CD8-positive, alpha-beta memory T cell (primary cell): ENCODE measurements at regions not wholly inside any gene's neighbourhood (a gene's known extent, or its start where the extent isn't known, plus 50 kb on each side); places are given as distances from the start of the nearest gene placed in this dataset.
A peak's percentile ranks its signal among the peaks of the same experiment; 100 is the strongest.

Experiments used
- CTCF ChIA-PET: fragments of 350-600 bp; sonication (Branson Sonifier 250); formaldehyde crosslinking; loops from one replicate; lab custom pipeline; 2021; ENCODE audit warnings: antibody characterized with exemption; lab: Charles Lee
- POLR2A ChIA-PET: fragments of 350-600 bp; sonication (Branson Sonifier 250); formaldehyde crosslinking; loops from one replicate; lab custom pipeline; 2021; ENCODE audit warnings: antibody characterized with exemption; lab: Charles Lee
- DNase-seq, 5 donors: peaks; one replicate each; pipeline versions ENCODE4 v3.0.0 to v3.0.0-alpha.2; 2020 to 2022; ENCODE audit warnings: mixed read lengths in 1 of 5
- H3K27ac ChIP-seq: one replicate; pipeline ENCODE4 v1.7.0; 2013; ENCODE audit warnings: low read depth, mild to moderate bottlenecking, low read length, moderate library complexity
- H3K27me3 ChIP-seq: 2 replicates; pipeline ENCODE4 v1.7.0; 2013; ENCODE audit warnings: low read length, mild to moderate bottlenecking; ENCODE audit not compliant: insufficient read depth, poor library complexity, severe bottlenecking
- H3K36me3 ChIP-seq: 2 replicates; pipeline ENCODE4 v1.7.0; 2013; ENCODE audit warnings: mild to moderate bottlenecking, low read length, moderate library complexity; ENCODE audit not compliant: insufficient read depth
- H3K4me1 ChIP-seq: 2 replicates; pipeline ENCODE4 v1.7.0; 2013; ENCODE audit warnings: mild to moderate bottlenecking, low read length, moderate library complexity; ENCODE audit not compliant: insufficient read depth
- H3K4me3 ChIP-seq: 2 replicates; pipeline ENCODE4 v1.7.0; 2013; ENCODE audit warnings: mild to moderate bottlenecking, low read length
- H3K9me3 ChIP-seq: 2 replicates; pipeline ENCODE4 v1.7.0; 2013; ENCODE audit warnings: mild to moderate bottlenecking, low read length
- H3K27ac Mint-ChIP-seq, 8 donors: one replicate each; pipeline ENCODE4 v1.8.0; 2020 to 2021; ENCODE audit warnings: mixed read lengths in 8 of 8, mild to moderate bottlenecking in 6 of 8, inconsistent platforms in 3 of 8, moderate library complexity in 3 of 8
- H3K27me3 Mint-ChIP-seq, 2 donors: one replicate each; pipeline ENCODE4 v1.8.0; 2020 to 2021; ENCODE audit warnings: mixed read lengths in 2 of 2, mild to moderate bottlenecking in 1 of 2, moderate library complexity in 1 of 2
- H3K36me3 Mint-ChIP-seq, 3 donors: one replicate each; pipeline ENCODE4 v1.8.0; 2020 to 2021; ENCODE audit warnings: mixed read lengths in 3 of 3, inconsistent platforms in 1 of 3, mild to moderate bottlenecking in 1 of 3
- H3K4me1 Mint-ChIP-seq, 3 donors: one replicate each; pipeline ENCODE4 v1.8.0; 2020 to 2021; ENCODE audit warnings: mixed read lengths in 3 of 3, inconsistent platforms in 1 of 3, mild to moderate bottlenecking in 1 of 3
- H3K4me3 Mint-ChIP-seq, 7 donors: one replicate each; pipeline ENCODE4 v1.8.0; 2020 to 2021; ENCODE audit warnings: mixed read lengths in 7 of 7, mild to moderate bottlenecking in 6 of 7, moderate library complexity in 4 of 7, inconsistent platforms in 2 of 7
- H3K9me3 Mint-ChIP-seq, 5 donors: one replicate each; pipeline ENCODE4 v1.8.0; 2020 to 2022; ENCODE audit warnings: mixed read lengths in 5 of 5, mild to moderate bottlenecking in 3 of 5, moderate library complexity in 2 of 5, inconsistent platforms in 1 of 5

DNA sequence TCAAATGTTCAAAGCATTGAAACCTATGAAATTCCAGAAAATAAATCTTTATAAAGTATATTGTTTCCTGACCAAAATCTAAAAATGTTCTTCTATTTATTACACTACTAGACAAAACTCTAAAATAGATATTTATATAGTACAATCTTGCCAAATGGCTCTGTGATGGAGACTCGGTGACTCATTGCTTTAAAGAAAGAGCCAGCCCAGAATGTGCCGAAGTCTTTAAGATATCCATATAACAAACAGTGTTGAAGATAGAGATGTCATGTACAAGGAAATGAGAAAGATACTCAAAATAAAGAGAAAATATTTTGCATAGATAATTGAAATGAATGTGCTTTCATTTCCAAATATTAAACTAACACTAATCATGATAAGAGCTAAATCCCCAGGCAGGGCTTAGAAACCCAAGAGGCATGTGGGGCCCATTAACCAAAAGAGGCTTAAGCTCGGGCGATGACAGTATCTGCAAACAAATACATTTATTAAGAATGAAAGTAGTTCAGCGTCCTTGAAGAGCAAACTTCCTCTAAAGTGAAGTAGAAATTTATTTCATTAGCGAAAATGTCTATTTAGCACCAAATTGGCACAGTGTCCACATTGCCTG, 102.1 kb upstream of the FAM9B start:
- Histone ChIP-seq H3K9me3 (no peaks in the 10 kb centered on the region), H3K36me3 (no peaks in the 10 kb centered on the region), H3K4me3 (no peak overlapping the region), H3K27ac (no peak overlapping the region), H3K27me3 (no peaks in the 10 kb centered on the region), H3K4me1 (no peaks in the 10 kb centered on the region)
- H3K27me3 Mint-ChIP-seq, result peaks cover 0 to 4% of the 10 kb centered on the region in 2 donors
- DNase-seq, result no peak
- ChIA-PET POLR2A (no interaction called here), CTCF (no interaction called here)
- no peak overlapping the region for H3K27ac Mint-ChIP-seq
- no peaks in the 10 kb centered on the region for H3K4me1 Mint-ChIP-seq
- H3K9me3 Mint-ChIP-seq, result peaks cover 0 to 9% (median 6%) of the 10 kb centered on the region in 5 donors
- no peak overlapping the region for H3K4me3 Mint-ChIP-seq
- peaks cover 0 to 10% (median 0%) of the 10 kb centered on the region in 3 donors for H3K36me3 Mint-ChIP-seq

DNA sequence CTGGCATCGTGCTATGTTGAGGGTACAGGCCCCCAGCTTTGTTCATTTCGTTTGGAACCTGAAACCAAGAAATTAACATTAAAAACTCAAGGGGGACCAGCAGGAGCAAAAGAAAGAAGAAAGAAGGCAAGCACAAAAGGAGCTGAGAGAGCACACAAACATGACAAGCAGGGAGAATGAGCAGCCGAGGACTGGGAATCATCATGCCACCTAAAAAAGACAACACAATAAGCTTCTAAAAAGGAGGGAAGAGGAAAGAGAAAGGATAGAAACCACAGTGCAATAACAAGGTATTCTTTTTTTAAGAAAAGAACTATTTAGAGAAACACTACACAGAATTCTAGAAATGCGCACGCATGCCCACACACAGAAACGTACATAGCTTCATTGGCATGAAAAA, 103.2 kb upstream of the FAM9B start:
- Mint-ChIP-seq H3K27me3 (peaks cover 0 to 4% of the 10 kb centered on the region in 2 donors), H3K4me3 (no peak overlapping the region)

DNA sequence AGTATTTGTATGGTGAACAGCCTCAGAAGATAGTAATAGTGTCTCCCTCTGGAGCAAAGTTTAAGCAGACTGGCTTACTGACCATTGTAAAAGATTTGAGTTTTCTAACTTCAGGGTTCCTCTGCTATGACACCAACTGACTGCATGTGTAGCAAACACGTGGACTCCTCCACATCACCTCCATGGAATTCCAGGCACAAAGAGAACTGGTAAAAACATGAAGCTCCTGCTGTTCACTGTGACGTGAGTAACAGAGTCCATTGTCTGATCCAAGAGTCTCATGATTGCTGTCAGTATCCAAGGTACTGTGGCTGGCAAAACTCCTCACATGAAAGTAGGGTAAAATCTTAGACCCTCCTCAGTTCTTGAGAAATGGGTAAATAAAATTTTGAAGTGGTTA, 107.6 kb upstream of the FAM9B start:
- Histone ChIP-seq H3K27ac (no peak overlapping the region), H3K4me1 (no peaks in the 10 kb centered on the region), H3K36me3 (no peaks in the 10 kb centered on the region), H3K27me3 (no peaks in the 10 kb centered on the region), H3K9me3 (no peaks in the 10 kb centered on the region), H3K4me3 (no peak overlapping the region)
- ChIA-PET CTCF (no interaction called here), POLR2A (no interaction called here)
- no peak for DNase-seq
- H3K9me3 Mint-ChIP-seq, result peaks cover 0 to 4% (median 0%) of the 10 kb centered on the region in 5 donors
- no peaks in the 10 kb centered on the region for H3K4me1 Mint-ChIP-seq
- no peak overlapping the region for H3K27ac Mint-ChIP-seq
- H3K27me3 Mint-ChIP-seq, result peaks cover 0 to 13% of the 10 kb centered on the region in 2 donors
- H3K4me3 Mint-ChIP-seq, result no peak overlapping the region
- no peaks in the 10 kb centered on the region for H3K36me3 Mint-ChIP-seq

More for the DNA sequence above, 103.2 kb upstream of the FAM9B start:
- POLR2A ChIA-PET, result no interaction called here
- Mint-ChIP-seq H3K4me1 (no peaks in the 10 kb centered on the region), H3K27ac (no peak overlapping the region), H3K9me3 (peaks cover 0 to 7% (median 4%) of the 10 kb centered on the region in 5 donors), H3K36me3 (peaks cover 0 to 7% (median 0%) of the 10 kb centered on the region in 3 donors)
- no peak for DNase-seq
- H3K36me3 ChIP-seq, result no peaks in the 10 kb centered on the region
- H3K27ac ChIP-seq, result no peak overlapping the region
- H3K4me1 ChIP-seq, result no peaks in the 10 kb centered on the region
- H3K9me3 ChIP-seq, result no peaks in the 10 kb centered on the region
- no peaks in the 10 kb centered on the region for H3K27me3 ChIP-seq
- CTCF ChIA-PET, result no interaction called here
- no peak overlapping the region for H3K4me3 ChIP-seq

DNA sequence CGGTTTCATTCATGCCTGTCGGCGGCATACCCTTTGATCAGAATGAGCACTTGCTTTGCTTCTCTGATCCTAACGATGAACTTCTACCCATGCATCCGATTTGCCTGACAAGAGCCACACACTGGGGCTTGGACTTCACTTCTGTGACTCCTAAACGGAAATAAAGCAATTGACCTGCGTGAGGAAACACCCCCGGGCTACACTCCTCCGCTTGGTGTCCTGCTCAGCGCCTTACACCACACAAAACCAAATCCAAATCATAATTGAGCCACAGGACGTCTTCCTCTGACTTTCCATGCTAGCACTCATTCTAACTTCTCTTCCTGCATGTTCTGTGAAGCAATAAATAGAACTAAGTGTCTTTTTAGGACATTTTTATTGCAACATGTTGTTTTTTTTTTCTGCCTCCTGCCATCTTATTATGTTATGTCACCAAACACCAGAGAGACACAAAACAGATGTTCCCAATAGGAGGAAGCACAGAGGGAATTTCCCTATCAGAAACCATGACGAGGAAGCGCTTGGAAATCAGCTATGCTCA, 110.8 kb upstream of the FAM9B start:
- Histone ChIP-seq H3K9me3 (no peaks in the 10 kb centered on the region), H3K27ac (no peak overlapping the region), H3K27me3 (no peaks in the 10 kb centered on the region), H3K4me3 (no peak overlapping the region), H3K36me3 (no peaks in the 10 kb centered on the region), H3K4me1 (no peaks in the 10 kb centered on the region)
- no peak overlapping the region for H3K4me3 Mint-ChIP-seq
- H3K36me3 Mint-ChIP-seq, result no peaks in the 10 kb centered on the region
- H3K9me3 Mint-ChIP-seq, result no peaks in the 10 kb centered on the region
- H3K27ac Mint-ChIP-seq, result peak overlapping the region in 1 of 8 donors; percentile 6
- ChIA-PET POLR2A (no interaction called here), CTCF (no interaction called here)
- no peaks in the 10 kb centered on the region for H3K4me1 Mint-ChIP-seq
- H3K27me3 Mint-ChIP-seq, result peaks cover 0 to 14% of the 10 kb centered on the region in 2 donors
- DNase-seq, result no peak

DNA sequence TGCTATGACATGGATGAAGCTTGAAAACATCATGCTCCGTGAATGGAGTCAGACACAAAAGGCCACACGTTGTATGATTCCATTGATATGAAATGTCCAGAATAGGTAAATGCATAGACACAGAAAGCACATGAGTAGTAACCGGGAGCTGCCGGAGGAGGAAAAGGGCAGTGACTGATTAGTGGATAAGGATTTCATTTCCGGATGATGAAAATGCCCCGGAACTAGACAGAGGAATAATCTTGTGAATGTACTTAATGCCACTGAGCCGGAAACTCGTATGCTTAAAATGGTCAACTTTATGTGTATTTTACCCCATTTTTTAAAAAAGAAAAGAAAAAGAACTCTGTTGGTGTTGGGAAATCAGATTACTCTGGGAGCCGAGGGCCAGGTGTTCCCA, 112.7 kb upstream of the FAM9B start:
- Mint-ChIP-seq H3K36me3 (peaks cover 0 to 4% (median 0%) of the 10 kb centered on the region in 3 donors), H3K4me1 (no peaks in the 10 kb centered on the region)
- no peaks in the 10 kb centered on the region for H3K36me3 ChIP-seq

DNA sequence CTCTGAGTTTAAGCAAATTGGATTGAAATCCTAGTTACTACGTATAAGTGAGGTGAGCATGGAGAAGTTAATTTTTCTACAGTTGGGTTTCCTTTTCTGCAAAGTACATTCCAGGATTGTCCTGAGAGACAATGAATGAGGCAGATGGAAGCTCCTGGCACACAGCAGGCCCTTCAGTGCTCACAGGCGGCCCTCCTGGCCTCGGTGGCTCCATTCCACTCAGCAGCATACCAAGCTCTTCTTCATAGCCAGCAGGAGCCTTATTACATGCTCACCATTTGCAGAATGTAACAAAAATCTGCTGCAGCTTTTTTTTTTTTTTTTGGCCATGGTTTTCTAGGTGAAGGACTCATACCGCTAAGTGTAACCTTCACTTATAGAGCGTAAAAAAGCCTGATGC, 113.2 kb upstream of the FAM9B start:
- ChIA-PET CTCF (no interaction called here), POLR2A (no interaction called here)
- Mint-ChIP-seq H3K9me3 (peaks cover 0 to 5% (median 0%) of the 10 kb centered on the region in 5 donors), H3K36me3 (peaks cover 0 to 5% (median 2%) of the 10 kb centered on the region in 3 donors), H3K4me1 (no peaks in the 10 kb centered on the region), H3K27me3 (peaks cover 0 to 19% of the 10 kb centered on the region in 2 donors), H3K4me3 (no peak overlapping the region), H3K27ac (no peak overlapping the region)
- Histone ChIP-seq H3K4me3 (no peak overlapping the region), H3K4me1 (no peaks in the 10 kb centered on the region), H3K27me3 (no peaks in the 10 kb centered on the region), H3K27ac (no peak overlapping the region), H3K36me3 (no peaks in the 10 kb centered on the region), H3K9me3 (no peaks in the 10 kb centered on the region)
- DNase-seq, result no peak

More for the DNA sequence above, 112.7 kb upstream of the FAM9B start:
- Mint-ChIP-seq H3K27ac (no peak overlapping the region), H3K27me3 (peaks cover 0 to 17% of the 10 kb centered on the region in 2 donors), H3K4me3 (no peak overlapping the region), H3K9me3 (peaks cover 0 to 2% (median 0%) of the 10 kb centered on the region in 5 donors)
- no peaks in the 10 kb centered on the region for H3K9me3 ChIP-seq
- no peak for DNase-seq
- H3K4me3 ChIP-seq, result no peak overlapping the region
- ChIA-PET CTCF (no interaction called here), POLR2A (no interaction called here)
- no peaks in the 10 kb centered on the region for H3K4me1 ChIP-seq
- H3K27ac ChIP-seq, result no peak overlapping the region
- H3K27me3 ChIP-seq, result no peaks in the 10 kb centered on the region

DNA sequence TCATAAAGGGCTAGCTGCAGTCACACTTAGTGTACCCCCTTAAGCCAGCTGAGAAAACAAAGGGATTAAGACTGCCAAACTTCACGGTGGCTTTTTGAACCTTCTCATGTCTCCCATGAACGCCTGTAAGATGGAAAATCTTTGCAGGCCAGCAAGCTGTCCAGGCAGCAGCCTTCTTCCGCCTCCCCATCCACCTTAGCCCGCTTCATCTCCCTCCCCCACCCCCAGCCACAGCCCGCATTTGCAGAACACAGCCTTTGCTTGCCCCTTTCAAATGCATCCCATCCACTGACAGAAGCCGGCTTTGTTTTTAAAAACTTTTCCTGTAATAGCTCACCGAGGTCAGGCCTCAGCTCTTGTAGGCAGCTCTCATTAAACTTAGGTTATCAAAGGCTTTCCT, 113.8 kb upstream of the FAM9B start:
- Mint-ChIP-seq H3K36me3 (peaks cover 0 to 5% (median 2%) of the 10 kb centered on the region in 3 donors), H3K4me1 (no peaks in the 10 kb centered on the region), H3K27ac (no peak overlapping the region), H3K27me3 (peaks cover 0 to 21% of the 10 kb centered on the region in 2 donors), H3K4me3 (no peak overlapping the region), H3K9me3 (peaks cover 0 to 7% (median 0%) of the 10 kb centered on the region in 5 donors)
- CTCF ChIA-PET, result no interaction called here
- POLR2A ChIA-PET, result no interaction called here
- Histone ChIP-seq H3K4me1 (no peaks in the 10 kb centered on the region), H3K9me3 (no peaks in the 10 kb centered on the region), H3K4me3 (no peak overlapping the region), H3K27me3 (no peaks in the 10 kb centered on the region), H3K36me3 (no peaks in the 10 kb centered on the region), H3K27ac (no peak overlapping the region)
- DNase-seq, result no peak

DNA sequence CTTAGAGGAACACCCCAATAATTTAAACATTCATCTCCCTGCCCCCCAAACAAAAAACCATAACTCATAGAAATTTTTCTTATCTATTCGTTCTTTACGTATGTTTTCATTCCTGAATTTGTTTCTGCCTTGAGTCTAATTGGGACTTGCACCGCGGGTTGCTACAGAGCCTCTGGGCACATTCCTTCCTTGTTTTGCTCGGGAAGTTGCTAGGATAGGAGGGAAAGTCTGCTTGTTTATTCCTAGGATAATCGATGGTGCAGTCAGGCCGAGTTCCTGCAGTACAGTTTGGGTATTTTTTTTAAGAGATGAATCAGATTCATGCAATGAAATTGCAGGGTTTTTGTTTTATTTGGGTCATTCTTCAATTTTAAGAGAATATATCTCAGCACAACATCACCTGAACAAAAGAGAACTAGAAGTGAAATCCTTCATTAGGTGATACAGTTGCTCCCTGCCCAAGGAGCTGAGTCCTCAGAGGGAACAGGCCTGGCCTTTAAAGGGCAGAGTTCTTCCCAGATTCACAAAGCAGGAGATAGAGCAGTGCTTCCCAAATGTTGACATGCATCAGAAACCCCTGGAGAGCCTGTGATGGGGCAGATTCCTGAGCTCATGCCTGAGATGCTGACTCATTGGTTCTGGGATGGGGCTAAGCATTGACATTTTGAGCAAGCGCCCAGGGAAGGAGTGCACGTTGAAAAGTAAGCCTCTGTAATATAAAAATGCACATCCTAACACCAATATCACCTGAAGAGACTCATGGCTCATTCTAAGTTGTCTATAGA, 114.9 kb upstream of the FAM9B start:
- H3K9me3 ChIP-seq, result no peaks in the 10 kb centered on the region
- no peaks in the 10 kb centered on the region for H3K4me1 ChIP-seq
- peaks cover 0 to 5% (median 2%) of the 10 kb centered on the region in 3 donors for H3K36me3 Mint-ChIP-seq
- no peak overlapping the region for H3K4me3 Mint-ChIP-seq
- H3K27ac Mint-ChIP-seq, result no peak overlapping the region
- CTCF ChIA-PET, result no interaction called here
- H3K36me3 ChIP-seq, result no peaks in the 10 kb centered on the region
- peaks cover 0 to 22% of the 10 kb centered on the region in 2 donors for H3K27me3 Mint-ChIP-seq
- no peak overlapping the region for H3K4me3 ChIP-seq
- peaks cover 0 to 7% (median 0%) of the 10 kb centered on the region in 5 donors for H3K9me3 Mint-ChIP-seq
- POLR2A ChIA-PET, result no interaction called here
- H3K4me1 Mint-ChIP-seq, result peaks cover 0 to 9% (median 5%) of the 10 kb centered on the region in 3 donors
- no peaks in the 10 kb centered on the region for H3K27me3 ChIP-seq
- H3K27ac ChIP-seq, result no peak overlapping the region
- DNase-seq, result no peak
